ENCODE measurements at regions not wholly inside any gene's neighbourhood (a gene's known extent, or its start where the extent isn't known, plus 50 kb on each side); places are given as distances from the start of the nearest gene placed in this dataset.
A peak's percentile ranks its signal among the peaks of the same experiment; 100 is the strongest.
"Not testable (repeated sequence)": the region's sequence is repeated elsewhere in the genome, so short reads cannot be mapped to it uniquely, and the experiment has no call there.

- no peak for DNase-seq
These were observed 928.7 kb upstream of the GJE1 start for GRCh38 chr6:141203902-141204575.

GRCh38 chr6:141202626-141203025 is 930.1 kb upstream of the GJE1 start:
- no peak for DNase-seq

DNA sequence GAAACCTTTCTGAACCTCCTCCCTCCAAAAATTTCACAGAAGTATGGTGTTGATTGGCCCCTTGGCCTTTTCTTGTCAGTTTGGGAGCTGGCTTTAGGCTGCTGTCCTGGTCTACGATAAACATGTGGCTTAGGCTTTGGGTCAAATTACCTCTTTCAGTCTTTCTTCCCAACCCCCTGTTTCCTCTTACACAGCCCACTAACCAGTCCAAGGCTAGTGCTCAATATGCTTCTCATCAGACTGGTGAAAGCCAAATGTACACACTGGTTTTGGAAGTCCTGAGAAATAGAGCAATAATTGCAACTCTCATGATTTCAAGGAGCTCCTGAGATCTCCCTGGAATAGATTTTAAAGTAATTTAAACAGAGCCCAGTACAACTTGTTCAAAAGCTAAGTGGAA is 933.7 kb upstream of the GJE1 start:
- no peak for DNase-seq

DNA sequence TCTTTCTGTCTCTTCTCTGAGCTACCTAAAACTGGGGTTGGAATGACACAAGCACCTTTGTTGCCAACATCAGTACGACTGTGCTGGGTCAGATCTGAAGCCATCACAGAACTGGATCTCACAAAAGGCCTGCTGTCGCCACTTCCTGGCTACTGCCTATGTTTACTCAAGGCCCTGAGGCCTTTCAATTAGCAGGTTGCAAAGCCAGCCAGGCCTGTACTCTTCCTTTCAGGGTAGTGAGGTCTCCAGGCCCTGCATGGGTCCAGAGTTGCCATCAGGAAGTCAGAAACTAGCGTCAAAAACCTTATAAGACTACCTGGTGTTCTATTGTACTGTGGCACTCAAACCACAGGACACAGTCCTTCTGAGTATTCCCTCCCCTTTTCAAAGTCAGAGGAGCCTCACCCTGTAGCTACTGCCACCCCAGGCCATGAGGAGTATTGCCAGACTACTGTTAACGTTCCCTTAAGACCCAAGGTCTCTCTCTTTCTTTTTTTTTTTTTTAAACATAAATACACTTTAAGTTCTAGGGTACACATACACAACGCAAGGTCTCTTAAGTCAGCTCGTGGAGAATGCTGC is 937.4 kb upstream of the GJE1 start:
- DNase-seq, result no peak

GRCh38 chr6:141183368-141183767 is 949.4 kb upstream of the GJE1 start:
- DNase-seq, result no peak

GRCh38 chr6:141175458-141175857 is 957.3 kb upstream of the GJE1 start:
- DNase-seq, result not testable (repeated sequence)

GRCh38 chr6:141174932-141175331 is 957.8 kb upstream of the GJE1 start:
- no peak for DNase-seq

- no peak for DNase-seq
These were observed 959.2 kb upstream of the GJE1 start for GRCh38 chr6:141173529-141173928.

DNA sequence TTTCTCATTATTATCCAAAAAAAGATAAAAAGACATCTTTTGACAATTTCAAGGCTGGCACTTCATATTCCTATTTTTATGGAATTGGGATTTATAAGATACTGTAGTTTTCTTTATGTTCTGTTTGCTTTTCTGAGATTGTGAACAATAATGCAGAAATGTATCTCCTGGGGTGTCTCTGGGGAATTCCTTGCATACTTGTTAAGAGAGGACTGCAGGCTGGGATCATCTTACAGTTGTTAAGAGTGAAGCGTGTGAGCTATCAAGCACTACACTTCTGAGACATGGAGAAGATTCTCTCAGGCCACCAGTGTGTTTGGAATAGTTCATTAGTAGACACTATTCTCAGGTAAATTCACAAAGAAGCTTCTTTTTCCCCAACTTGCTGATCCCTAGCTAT is 963.3 kb upstream of the GJE1 start:
- DNase-seq, result no peak

DNA sequence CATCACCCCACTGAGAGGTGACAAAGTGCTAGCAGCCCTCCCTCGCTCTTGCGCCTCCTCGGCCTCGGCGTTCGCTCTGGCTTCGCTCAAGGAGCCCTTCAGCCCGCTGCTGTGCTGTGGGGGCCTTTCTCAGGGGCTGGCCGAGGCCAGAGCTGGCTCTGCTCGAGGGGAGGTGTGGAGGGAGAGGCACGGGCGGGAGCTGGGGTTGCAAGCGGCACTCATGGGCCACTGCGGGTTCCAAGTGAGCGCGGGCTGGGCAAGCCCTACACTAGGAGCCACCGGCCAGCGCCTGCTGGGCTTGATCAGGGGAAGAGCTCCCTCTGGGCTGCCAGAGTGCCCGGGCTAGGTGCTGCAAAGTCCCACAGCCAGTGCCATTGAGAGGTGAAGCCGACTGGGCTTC is 964.8 kb upstream of the GJE1 start:
- DNase-seq, result no peak

- no peak for DNase-seq
These were observed 967.6 kb upstream of the GJE1 start for GRCh38 chr6:141165002-141165665.

DNA sequence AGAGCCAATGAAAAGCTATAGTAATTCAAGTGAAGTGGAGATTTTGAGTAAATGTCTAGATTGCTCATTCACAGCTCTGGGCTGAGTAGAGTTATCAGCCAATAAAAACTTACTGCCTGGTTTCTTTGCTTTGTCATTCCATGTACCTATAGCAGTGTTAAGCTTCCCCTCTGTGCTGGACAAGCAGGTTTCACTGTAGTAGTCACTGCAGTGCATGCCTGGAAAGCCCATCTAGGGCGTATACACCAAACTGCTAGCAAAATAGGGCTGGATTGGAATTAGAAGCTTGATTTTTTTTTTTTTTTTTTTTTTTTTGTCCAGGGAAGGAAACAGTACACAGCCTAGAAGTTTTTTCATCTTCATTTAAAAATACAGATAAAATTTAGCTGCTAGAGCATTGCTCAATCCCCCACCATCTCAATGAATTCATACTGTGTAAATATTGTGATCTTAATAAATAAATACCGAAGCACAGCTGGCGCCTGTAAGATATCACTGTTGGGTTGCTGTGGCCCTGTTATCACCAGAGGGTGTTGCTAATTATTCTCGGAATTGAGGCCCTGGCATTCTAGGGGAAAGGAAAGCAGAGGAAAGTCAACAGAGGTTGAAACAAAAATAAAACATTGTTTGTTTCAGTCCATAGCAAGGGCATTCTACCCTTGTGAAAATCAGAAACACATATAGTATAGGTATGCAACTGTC is 968.5 kb upstream of the GJE1 start:
- DNase-seq, result no peak

DNA sequence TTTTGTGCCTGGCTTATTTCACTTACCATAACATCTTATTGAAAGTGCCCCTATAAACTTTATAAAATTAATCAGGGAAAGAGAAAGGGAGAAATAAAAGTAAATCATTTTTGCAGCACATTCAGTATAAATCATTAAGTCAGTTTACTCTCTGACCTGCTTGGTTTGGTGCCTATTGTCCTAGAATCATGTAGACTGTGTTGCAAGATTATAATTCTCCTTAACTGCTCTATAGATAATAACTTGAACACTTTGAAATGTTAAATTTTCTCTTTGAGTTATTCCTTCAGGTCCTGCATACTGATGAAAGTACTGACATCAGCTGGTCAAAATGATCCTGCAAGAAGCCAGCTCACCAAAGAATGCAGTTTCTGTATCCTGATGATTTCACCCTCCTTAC is 969.6 kb upstream of the GJE1 start:
- no peak for DNase-seq

GRCh38 chr6:141158740-141159139 is 974.0 kb upstream of the GJE1 start:
- DNase-seq, result no peak

DNA sequence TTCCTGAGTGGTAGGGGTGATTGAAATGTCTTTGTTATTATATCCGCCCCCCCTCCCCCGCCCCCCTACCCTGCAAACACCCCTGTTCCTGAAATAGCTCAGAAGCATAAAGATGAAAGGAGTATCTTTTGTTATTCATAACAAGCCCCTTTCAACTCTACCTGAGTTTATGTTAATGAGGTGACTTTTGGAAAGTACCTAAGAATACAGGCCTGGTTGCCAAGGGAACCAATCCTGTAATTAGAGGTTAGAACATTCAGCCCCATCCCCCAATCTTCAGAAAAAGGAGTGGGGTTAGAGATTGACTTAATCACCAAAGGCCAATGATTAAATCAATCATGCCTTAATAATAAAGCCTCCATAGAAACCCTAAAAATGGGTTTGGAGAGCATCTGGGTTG is 979.2 kb upstream of the GJE1 start:
- DNase-seq, result peak; percentile 23

GRCh38 chr6:141152951-141153350 is 979.8 kb upstream of the GJE1 start:
- DNase-seq, result no peak

- no peak for DNase-seq
These were observed 980.9 kb upstream of the GJE1 start for GRCh38 chr6:141151710-141152417.

DNA sequence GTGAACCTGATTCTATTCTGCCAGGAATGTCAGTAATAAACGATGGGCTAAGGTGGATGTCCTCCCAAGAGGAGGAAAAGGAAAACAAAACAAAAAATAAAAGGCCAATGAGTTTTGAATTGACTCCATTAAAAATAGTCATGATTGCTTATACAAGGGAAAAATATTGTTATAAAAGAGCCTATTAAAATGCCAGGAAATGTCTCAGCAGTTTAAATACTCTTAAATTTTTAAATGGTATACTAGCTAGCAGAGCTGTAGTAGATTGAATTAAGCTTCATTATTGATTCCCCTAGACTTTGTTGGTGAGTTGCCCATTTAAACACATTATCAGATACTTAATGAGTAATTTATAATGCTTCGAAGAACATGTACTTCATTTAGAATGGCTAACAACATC is 990.9 kb upstream of the GJE1 start:
- no peak for DNase-seq

DNA sequence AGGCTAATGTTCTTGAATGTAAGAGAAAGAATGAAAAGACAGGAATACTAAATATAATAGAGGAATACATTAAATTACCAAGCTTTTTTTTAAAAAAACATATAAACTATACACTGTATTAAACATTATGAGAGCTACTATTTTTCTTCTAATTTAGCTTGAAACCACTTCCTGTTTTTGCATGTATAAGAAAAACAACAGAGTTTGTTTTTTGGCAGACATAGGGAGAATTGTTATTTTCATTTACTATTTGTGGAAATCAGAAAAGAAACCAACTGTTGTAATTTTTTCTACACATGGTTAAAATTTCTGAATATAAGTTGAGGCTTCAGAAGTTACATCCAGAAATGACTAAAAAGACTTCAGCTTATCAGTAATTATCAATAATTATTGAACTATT is 991.8 kb upstream of the GJE1 start:
- no peak for DNase-seq

GRCh38 chr6:141139461-141139860 is 993.3 kb upstream of the GJE1 start:
- no peak for DNase-seq

DNA sequence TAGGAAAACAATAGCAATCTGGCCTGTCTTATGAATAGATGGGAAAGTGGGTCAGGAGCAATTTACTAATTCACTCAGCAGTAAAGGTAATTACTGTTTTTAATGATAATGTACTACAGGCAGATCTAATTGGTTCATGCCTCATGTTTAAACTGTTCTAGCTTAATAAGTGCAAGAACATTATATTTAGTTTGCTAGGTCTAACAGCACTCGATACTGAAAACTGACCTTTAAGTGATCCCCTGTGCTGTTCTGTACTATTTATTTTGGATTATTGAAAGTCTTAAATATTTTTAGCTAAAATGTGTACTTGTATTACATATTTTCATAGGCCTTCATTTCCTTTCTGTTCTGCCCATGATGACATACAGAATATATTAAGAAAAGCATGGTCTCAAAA is 998.0 kb upstream of the GJE1 start:
- no peak for DNase-seq

GRCh38 chr6:141133836-141134235 is 998.9 kb upstream of the GJE1 start:
- DNase-seq, result no peak

- no peak for DNase-seq
These were observed 999.4 kb upstream of the GJE1 start for GRCh38 chr6:141133346-141133745.
